HG03103 (cell line): ENCODE measurements at regions not wholly inside any gene's neighbourhood (a gene's known extent, or its start where the extent isn't known, plus 50 kb on each side); places are given as distances from the start of the nearest gene placed in this dataset.

Experiments
- ATAC-seq: cut with Tn5 transposase; IDR thresholded peaks from one replicate; pipeline ENCODE4 v1.9.1; 2021; ENCODE audit warnings: low read depth; ENCODE audit not compliant: unreplicated experiment

DNA sequence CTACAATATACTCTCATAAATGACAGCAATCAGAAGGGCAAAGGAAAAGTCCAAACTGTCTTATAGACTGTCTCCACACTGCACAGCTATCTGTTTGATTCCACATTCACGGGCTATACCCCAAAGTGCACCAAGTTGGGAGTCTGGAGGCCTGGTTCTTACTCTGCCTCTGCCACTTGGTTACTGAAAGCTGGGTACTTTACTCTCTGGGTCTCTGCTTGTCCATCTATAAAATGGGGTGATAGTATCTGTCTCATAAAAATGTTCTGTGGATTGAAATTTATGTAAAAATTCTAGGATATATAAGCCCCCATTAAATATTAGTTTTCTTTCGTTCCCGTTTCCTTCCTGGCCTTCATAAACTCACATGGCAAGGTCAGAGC is 86.5 kb downstream of the CD164 start:
- no peak for ATAC-seq

DNA sequence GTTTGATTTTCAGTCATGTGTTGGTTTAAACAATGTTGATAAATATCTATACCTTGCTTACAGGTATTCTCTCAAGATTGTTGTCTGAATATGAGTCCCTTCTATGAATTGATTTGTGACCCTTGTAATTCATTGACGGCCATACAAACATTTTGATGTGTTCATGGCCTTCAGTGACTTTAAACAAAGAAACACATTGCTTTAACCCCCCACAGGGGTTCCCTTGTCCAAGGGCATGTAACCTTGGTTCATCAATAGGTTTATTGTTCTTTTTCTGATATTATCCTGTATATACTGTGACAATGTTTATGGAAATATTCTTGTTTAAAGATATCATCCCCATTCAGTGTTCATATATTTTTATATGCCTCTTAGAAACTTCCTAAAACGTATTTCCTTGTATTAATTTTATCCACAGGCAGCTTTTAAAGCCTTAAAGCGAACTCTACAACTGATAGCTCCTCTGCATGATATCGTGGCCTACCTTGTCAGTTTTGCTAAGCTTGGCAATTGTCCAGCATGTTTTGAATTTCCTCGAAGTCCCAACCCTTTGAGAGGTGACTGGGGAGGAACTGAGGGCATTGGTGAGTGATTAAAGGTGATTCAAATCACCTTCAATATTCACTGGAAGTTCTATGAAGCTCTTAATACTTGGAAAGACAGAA is 87.0 kb downstream of the CD164 start:
- no peak for ATAC-seq

DNA sequence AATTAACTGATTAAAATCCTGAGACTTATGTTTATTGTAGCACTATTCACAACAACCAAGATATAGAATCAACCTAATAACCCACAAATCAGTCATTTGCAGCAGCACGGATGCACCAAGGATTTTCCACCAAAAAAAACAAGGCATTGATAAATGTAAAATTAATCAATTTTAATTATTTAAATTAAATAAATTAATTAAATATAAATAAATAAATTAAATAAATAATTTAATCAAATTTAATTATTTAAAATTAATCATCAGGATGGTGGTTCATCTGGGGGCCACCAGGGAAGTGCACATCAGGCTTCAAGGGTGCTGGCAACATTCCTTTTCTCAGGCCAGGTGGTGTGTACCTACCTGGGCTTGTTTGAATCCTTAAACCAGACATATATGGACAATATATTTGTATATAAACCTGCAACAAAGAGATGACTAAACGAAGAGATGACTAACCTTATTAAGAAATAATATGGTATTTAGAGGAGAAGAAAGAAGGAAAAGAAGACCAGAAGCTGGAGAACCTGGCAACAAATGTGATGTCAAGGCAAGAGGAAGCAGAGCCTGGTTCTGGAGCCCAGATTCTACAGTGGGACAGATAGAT is 89.2 kb downstream of the CD164 start:
- no peak for ATAC-seq

DNA sequence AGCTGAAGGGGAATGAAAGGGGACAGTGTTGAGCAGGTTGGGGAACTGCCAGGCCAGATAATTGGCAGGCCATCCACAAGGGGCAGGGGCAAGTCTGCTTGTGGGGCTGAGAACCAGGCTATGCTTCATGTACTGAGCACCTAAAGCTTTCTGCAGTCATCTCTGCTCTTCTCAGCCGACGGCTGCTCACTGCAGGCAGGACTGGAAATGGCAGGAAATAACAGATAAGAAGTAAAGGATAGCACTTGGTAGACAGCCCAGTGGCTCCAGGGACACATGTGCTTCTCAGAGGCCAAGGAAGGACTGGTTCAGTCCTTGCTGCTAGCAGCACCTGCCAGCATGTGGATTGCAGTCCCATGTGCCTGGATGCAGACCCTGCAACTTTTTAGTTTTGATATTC is 89.8 kb downstream of the CD164 start:
- ATAC-seq: no peak

DNA sequence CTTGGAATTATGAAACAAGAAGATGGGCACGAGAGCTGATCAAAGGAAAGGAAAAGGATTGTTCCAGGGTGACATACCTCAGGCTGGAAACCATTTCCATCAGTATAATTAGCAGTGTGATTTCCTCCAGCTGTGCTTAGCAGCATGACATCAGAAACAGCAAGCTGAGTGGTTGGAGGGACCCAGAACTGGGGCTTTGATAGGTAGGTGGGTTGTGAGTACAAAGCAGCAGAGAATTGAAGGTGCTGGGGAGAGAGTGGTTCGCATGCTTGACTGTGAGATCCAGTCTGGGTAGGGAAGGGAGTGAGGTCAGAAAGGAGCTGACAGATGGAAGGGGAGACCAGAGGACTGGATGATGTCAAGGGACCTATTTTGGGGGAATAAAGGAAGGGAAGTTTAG is 90.4 kb downstream of the CD164 start:
- ATAC-seq: no peak

DNA sequence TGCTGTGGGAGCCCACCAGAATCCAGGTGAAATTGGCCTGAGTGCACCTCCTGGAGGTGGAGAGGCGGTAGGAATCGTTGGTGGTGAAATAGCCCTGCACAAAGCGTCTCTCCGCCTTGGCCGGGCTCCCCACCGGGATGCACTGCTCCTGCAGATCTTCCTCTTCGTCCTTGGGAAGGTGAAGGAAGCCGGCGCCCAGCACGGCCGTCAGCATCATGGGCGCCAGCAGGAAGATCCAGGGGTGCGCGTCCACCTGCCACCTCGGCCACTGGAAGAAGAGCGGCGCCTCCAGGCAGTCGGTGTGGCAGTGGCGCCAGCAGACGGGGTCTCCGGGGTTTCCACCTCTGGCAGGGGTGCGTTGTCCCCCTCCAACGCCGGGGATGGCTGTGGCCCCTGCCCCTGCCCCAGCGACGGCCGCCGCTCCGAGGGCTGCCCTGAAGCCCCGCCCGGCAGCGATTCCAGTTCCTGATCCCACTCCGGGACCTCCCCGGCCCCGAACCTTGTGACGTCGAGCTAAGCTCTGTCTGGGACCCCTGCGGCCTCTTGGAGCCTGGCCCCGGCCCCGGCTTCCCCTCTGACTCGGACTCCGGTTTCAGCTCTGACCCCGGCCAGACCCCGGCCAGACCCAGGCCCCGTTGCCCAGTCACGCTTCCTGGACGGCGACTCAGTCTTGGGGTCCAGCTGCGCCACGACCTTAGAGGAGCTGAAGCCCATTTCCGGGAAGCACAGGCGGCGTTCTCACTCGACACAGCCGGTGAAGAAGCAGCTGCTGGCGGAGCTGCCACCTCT is 91.9 kb downstream of the CD164 start:
- ATAC-seq: no peak

DNA sequence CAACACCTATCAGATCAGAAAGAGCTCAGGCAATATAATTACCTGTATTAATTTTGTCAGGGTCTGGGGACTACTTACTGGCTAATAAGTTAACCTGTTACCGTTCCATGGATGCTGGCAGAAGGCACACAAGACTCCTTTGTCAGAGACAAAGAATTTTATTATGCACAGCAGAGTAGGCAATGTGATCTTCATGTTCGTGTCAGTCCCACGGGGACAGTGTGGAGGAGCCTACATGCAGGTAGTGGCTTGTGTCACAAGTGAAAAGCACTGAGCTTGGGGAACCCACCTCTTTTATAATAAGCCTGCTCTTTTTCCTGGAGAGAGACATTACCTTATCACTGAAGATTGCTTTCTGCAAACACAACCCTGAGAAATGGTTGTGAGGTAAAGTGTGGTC is 96.9 kb downstream of the CD164 start:
- ATAC-seq: no peak

DNA sequence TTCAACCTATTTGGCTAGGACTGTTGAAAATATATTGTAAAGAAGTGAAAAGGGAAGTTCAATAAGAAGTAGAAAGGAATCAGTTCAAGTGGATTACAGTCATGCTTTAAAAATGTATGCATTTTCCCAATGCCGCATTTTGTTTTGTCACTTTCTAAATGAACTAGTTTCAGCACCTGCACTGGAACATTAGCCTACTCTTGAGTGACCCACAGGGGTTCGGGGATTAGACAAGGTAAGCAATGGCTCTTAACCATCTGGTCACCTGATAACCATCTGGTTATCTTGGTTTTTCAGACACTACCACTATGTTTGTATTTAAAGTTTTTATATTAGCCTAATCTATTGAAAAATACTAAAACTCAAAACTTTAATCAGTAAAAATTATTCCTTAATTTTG is 97.6 kb downstream of the CD164 start:
- ATAC-seq: no peak

DNA sequence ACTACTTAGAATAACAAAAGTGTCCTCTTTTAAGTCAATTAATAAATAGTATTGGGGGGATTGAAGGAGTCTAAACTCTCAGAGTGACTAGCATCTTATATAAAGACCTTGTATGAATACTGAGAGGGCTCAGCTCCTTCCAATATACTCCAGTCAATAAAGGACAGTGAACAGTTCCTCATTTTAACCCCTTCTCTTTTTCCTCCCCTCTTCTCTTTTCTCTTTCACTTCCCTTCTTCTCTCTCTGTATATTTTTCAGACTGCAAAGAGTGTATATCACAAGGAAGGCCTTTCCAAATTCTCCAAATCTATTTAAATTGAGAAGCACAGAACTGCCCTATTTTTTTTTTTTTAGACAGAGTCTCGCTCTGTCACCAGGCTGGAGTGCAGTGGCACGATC is 99.5 kb downstream of the CD164 start:
- no peak for ATAC-seq

DNA sequence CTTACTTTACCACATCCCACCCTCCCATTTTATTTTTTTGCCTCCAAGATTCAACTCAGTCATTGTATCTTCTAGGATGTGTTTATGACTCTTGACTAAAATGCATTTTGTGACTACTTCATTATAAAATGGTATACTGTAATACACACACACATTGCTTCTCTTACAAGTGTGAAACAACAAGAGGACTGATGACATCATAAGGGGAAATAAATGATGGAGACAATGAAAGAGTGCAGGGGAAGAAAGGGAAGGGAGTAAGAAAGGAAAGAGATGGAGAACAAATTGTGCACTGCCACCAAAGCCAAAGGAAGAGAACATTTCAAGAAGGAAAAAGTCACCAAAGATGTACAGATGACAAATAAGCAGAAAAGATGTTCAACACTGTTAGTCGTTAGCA is 102.6 kb downstream of the CD164 start:
- no peak for ATAC-seq

DNA sequence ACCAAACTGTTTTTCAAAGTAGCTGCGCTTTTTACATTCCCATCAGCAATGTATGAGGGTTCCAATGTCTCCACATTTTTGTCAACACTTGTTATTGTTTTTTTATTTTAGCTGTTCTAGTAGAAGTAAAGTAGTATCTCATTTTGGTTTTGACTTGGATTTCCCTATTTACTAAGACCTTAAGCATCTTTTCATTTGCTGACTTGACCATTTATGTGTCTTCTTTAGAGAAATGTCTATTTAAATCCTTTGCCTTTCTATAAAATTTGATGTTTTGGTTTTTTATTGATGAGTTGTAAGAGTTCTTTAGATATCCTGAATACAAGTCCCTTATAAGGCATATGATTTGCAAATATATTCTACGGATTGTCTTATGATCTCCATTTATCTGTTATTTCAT is 110.6 kb downstream of the CD164 start:
- ATAC-seq: no peak

DNA sequence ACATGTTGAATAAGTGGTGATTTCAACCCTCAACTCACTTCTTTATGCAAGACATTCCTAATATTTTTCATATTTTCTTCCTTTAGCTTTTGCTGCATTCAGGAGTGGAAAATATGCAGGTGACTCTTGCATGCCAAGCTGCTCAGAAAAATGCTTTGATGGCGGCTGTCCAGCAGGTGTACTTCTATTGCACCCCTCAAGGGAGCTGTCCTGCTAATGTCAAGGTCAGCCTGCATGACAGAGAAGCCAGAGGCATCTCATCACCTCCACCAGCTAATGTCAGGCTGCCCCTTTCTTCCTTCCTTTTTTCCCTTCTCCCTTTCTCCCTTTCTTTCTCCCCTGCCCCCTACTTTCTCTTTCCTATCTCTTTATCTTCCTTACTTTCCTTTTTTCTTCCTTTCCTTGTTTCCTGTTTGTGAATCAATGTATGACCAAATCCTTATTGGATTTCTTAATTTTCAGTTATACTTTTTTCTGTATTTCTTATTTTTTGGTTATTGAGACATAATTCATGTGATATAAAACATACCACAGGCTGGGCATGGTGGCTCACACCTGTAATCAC is 112.2 kb downstream of the CD164 start:
- ATAC-seq: no peak

DNA sequence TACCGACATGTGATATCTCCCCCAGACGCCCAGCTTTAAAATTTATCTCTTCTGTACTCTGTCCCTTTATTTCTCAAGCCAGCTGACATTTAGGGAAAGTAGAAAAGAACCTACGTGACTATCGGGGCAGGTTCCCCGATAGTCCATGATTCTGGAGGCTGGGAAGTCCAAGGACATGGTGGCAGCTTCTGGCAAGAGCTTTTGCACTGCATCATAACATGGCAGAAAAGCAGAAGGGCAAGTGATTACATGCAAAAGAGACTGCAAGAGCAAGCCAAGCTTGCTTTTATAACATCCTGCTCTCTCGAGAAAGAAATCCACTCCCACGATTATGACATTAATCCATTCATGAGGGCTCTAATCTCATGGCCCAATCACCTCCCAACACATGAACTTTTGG is 113.2 kb downstream of the CD164 start:
- no peak for ATAC-seq

DNA sequence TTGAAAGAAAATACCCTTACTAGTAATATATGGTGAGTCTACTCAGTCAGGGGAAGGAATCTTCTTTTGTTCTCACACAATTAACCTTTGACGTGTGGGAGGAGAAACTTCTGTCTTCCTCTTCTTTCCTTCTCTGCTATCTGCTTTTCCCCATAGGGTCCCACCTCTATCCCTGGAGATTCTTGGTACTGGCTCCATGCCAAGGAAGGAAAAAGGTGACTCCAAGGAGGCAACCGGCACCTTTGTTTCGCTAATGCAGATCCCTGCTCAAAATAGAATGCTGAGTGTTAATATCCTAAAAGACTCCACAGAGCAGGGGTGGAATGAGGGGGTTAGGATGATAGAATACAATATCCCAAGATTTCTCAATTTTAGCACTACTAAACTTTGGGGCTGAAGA is 116.7 kb downstream of the CD164 start:
- ATAC-seq: no peak

DNA sequence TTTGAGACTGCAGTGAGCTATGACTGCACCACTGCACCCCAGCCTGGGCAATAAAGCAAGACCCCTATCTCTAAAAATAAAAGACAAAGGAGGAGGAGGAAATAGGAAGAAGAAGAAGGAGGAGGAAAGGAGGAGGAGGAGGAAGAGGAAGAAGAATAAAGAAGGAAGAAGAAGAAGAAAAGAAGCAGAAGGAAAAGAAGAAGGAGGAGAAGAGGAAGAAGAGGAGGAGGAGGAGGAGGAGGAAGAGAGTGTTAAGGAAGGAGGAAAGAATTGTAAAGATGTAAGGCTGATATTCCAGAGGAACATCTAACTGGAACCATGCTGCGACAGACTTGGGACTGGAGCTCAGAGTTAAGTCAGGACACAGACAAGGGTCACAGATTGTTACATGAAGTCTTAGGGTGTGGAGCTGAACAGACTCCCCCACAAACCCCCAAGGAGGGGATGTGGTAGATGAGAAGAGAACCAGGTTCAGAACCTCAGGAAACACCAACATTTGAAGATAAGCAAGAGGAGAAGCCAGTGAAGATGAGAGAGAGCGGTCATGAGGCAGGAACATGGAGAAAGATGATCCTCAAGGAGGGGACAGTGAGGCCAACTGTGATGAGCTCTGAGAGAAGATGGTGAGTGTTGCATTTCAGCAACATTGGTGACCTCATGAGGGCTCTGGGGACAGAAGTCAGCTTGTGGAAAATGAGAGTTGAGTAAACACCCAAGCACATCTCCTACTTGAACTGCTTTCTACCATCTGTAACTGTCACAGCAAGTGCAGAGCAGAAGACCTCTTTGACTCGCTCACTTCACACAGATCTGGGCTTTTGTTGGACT is 118.2 kb downstream of the CD164 start:
- no peak for ATAC-seq

DNA sequence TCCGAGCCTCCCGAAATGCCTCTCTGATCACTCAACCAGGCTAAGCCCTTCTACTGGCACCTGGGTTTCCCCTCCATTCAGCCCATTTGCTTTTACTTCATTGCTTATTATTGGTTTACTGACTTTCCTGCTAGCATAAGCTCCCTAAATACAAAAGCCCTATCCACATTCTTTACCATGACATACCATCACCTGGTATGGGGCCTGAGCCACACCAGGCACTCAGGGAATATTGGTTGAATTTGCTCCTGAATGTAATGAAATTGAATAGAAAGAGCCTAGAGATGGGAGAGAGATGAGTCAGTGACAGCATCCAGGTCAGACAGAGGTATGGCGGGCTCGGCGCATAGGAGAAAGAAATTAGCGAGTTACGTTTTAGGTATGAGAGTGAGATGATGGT is 120.0 kb downstream of the CD164 start:
- no peak for ATAC-seq

DNA sequence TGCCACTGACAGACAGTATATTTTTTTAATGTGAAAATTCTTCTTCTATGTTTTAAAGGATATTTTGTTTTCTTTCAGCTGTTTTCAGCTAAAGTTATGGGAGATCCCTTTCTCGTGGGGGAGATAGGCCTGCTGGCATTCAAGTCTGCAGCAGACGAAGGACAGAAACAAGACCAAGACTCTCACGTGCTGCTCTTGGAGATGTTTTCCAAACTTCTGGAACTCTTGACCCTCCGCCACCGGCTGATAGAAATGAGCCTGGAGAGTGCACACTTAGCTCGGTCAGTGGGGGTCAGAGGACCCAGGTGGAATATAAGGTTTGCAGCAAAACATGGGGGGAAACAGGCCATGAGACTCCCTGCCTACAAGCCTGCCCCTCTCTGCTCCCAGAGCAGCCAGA is 120.5 kb downstream of the CD164 start:
- ATAC-seq: no peak

DNA sequence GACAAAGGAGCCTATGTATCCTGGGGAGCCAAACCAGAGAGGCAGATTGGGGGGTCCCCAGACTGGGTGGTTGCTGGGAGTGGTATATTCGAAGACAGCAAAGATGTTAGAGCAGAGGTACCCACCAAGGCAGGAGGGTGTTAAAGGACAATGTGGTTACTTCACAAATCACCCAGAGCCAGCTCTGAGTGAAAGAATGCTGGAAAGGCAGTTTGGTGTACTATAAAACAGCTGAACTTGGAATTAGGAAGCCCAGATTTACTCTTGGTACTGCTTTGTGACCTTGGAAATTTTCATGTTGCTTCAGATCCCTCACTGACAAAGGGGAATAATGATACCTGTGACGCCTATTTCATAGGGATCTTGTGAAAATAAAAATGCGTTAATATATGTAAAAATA is 121.6 kb downstream of the CD164 start:
- ATAC-seq: no peak

DNA sequence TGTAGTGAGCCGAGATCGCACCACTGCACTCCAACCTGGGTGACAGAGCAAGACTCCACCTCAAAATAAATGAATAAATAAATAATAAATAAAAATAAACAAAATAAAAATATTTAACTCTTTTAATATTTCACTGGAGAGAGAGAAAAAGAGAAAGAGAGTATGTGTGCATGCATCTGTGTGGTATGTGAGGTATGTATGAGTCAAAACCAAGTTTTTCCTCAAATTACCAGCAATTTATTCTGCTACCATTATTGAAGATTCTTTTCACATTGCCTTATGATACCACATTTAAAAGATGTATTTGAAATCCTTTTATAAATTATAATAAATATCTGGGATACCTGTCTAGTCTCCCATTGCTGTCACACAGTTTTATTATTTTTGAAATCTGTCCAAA is 122.1 kb downstream of the CD164 start:
- no peak for ATAC-seq

DNA sequence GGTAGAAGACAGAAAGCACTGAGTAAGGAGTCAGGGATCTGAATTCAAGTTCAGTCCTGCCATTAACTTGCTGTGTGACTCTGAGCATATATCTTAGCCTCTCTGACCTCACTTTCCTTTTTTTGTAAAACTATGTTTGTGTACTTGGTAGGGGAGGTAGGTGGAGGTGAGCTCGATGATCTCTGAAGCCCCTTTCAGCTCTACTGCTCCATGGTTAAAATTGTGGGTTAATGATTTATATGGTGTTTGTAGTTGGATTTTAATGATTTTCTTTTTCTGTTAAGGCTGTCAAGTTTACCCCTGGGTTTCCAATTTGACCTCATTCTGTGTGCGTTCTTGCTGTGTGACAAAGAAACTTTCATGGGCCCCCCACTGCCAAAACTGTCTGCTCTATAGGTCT is 124.1 kb downstream of the CD164 start:
- no peak for ATAC-seq

DNA sequence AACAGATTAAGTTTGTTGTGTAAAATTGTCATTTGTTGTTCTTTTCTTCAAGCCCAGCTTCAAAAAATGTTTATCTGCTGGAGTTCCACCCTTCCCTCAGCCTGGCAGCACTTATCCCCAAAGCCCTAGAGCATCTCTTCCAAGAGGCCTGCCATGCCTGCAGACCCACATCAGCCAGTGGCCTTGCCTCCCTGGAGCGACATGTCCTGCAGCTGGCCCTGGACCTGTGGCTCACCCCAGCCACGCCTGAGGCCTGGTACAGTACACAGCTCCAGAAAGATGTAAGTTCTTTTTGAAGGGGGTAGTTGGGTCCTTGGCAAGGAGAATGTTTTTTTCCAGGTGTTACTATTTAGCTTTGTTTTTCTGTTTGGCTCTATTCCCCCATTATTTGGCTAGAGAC is 124.8 kb downstream of the CD164 start:
- ATAC-seq: no peak
